ENCODE measurements at regions not wholly inside any gene's neighbourhood (a gene's known extent, or its start where the extent isn't known, plus 50 kb on each side); places are given as distances from the start of the nearest gene placed in this dataset.
A peak's percentile ranks its signal among the peaks of the same experiment; 100 is the strongest.

- DNase-seq (ENCODE audit: low read depth, low spot score): no peak
These were observed 251.7 kb downstream of the TRIB2 start for GRCh38 chr2:12968399-12968798.

GRCh38 chr2:12970861-12971260 is 254.1 kb downstream of the TRIB2 start:
- no peak for DNase-seq (ENCODE audit: low read depth, low spot score)

GRCh38 chr2:12971581-12972365 is 255.0 kb downstream of the TRIB2 start:
- DNase-seq (ENCODE audit: low read depth, low spot score): no peak

DNA sequence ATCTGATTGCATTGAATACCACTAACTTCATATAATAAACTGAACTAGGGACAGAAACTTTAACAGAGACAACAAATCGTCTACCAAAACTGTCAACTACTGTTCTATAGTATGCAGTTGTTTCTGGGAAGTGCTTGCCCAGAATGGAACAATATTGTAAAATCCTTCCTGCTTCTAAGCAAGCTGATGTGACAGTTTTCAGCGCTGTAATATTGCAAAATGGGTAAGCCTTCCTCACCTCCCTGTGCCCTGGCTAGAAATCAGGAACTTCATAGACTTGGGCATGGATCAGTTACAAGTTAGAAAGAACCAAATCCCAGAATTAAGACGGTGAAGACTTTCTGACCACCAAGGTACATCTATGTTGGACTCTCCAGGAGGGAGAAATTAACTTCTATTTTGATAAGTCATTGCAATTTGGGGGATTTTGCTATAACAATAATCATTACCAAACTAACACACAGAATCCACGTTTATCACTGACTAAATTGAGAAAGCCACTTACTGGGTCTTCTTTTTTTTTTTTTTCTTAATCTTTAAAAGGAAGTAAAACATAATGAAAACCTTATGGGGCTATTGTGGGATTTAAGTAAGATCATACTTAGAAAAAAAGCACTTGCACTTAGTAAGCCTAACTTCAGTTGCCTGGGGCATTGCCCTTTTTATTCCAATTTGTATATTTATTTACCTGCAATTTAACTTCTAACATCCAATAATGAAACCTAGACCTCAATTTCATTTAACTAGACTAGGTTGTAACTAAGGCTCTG is 261.5 kb downstream of the TRIB2 start:
- DNase-seq (ENCODE audit: low read depth, low spot score): no peak

DNA sequence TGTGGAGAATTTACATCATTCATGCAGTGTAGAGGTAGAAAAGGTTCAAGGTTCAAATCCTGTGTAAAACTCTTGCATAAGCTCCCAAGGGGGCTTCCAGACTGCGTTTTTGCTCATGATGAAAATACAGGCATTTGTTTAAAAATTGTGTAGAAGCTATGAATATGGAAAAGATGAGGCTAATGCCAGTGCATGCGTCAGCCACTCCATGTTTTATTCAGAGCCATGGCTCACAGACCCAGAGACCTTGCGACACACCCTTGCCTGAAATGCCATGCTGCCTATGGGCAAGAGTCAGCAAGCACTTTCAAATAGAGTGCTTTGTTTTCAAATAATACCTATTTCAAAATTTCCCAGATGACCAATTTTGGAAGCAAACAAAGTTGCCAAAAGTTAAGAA is 262.3 kb downstream of the TRIB2 start:
- DNase-seq (ENCODE audit: low read depth, low spot score): no peak

GRCh38 chr2:12980817-12981216 is 264.1 kb downstream of the TRIB2 start:
- no peak for DNase-seq (ENCODE audit: low read depth, low spot score)

GRCh38 chr2:12982149-12982584 is 265.4 kb downstream of the TRIB2 start:
- no peak for DNase-seq (ENCODE audit: low read depth, low spot score)

DNA sequence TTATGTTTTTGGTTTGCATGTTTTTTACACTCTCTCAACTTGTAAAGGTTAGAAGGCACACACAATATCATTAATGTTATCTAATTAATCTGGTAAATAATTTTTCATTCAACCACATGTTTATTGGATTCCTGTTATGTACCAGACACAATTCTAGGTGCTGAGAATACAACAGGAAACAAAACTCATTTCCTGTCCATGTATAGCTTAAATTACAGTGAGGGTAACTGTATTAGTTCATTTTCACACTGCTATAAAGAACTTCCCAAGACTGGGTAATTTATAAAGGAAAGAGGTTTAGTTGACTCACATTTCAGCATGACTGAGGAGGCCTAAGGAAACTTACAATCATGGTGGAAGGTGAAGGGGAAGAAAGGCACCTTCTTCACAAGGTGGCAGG is 270.5 kb downstream of the TRIB2 start:
- no peak for DNase-seq (ENCODE audit: low read depth, low spot score)

- DNase-seq (ENCODE audit: low read depth, low spot score): no peak
These were observed 271.5 kb downstream of the TRIB2 start for GRCh38 chr2:12988279-12988678.

GRCh38 chr2:12990523-12990922 is 273.8 kb downstream of the TRIB2 start:
- DNase-seq (ENCODE audit: low read depth, low spot score): no peak

- no peak for DNase-seq (ENCODE audit: low read depth, low spot score)
These were observed 281.9 kb downstream of the TRIB2 start for GRCh38 chr2:12998685-12999084.

DNA sequence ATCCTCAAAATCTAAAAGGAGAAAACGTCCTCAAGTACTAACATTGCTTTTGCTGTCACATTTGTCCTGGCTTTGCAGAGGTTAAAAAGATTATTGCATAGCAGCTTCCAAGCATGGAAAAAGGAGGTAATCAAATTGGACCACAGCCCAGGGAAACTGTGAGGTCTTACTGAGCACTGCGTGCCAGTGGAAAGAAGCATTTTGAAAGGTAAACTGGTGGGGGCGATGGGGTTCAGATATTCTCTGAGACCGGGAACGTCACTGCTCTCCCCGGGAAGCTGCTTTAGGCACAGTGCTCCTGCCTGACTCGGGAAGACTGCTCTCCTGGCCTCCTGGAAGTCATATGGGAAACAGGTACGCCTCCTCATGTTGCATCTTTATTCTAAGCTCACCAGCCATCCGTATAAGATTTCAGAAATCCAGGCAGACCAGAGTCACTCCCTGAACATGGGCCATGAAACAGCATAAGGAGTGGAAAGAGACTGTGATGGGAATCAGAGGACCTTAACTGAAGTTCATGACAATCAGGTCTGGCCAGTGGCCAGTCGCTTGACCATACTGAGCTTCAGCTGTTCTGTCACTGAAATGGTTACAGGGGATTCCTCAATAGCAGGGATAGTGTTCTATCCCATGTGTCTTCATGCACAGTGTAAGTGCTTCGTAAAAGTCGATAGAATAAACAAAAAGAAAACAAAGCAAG is 284.1 kb downstream of the TRIB2 start:
- no peak for DNase-seq (ENCODE audit: low read depth, low spot score)

DNA sequence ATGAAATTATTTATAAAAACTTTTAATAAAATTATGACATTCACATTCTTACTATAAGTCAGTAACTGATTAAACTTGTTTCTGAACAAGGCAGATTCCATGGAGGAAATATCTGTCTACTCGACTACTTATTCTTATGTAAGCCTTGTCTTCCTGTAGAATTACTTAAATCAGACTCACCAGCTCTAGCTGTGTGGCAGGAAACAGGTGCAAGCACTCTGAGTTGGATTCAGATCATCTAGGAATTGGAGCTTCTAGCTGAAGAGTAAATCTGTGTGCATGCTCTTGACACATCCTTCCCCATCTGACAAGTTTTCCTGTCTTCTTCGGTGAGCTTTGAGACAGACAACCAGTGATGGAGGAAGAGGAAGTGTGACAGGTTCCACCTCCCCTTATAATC is 284.7 kb downstream of the TRIB2 start:
- DNase-seq (ENCODE audit: low read depth, low spot score): no peak

GRCh38 chr2:13002536-13003331 is 286.0 kb downstream of the TRIB2 start:
- DNase-seq (ENCODE audit: low read depth, low spot score): no peak

GRCh38 chr2:13003500-13003899 is 286.8 kb downstream of the TRIB2 start:
- no peak for DNase-seq (ENCODE audit: low read depth, low spot score)

- DNase-seq (ENCODE audit: low read depth, low spot score): no peak
These were observed 288.3 kb downstream of the TRIB2 start for GRCh38 chr2:13005048-13005447.

GRCh38 chr2:13005761-13006335 is 289.1 kb downstream of the TRIB2 start:
- no peak for DNase-seq (ENCODE audit: low read depth, low spot score)

DNA sequence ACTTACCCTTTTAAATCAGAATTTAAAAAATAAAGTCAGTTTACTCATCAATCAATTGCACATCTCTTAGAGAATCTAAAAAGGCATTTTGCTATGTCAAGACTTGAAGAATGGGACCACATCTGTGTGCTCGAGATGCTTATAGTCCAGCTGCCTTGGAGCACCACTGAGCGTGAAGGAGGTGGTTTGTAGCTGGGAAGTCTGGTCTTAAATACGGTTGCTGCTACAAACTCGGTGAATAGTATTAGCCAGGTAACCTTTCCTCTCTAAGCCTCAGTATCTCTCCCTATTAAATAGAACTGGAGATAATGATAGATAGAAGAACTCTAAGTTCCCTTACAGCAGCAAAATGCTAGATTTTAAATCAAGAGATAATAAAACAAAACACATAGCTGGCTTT is 289.7 kb downstream of the TRIB2 start:
- no peak for DNase-seq (ENCODE audit: low read depth, low spot score)

DNA sequence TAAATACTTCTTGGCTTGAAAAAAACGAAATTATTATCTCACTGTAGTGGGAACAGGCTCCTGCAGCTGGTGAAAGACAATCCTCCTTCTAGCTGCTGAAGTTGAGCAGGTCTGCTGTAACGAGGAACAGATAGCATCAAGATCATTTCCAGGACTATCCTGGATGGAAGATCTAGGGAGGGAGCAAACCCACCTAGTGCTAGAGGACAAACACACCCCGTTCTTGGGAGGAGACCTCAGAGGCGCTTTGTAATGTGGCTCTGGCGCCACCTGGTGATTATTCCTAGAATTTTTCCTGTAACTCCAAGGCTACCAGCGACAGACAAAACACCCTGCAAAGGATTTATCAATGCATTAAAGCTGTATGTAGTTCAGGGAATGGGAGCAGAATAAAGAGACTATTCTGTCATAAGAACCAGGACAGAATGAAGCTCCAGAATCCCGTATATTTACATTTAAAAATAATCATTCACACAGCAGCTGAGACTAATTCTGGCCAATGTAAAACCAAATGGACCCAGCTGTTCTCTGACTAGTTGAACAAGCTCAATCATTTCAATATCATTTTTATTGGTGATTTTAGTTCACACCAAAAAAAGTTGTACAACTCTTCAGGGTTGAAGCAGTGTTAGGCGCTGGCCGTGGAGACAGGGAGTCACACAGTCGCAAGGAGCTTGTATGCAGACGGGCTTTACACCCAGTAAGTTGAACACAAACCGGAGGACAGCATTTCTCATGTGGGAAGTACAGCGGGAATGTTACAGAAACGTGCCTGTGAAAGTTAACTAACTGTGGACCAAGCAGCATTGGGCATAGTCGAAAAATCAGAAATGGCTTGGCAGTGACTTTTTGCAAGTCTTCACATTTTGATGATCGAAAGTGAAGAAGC is 290.3 kb downstream of the TRIB2 start:
- DNase-seq (ENCODE audit: low read depth, low spot score): peak; percentile 44

DNA sequence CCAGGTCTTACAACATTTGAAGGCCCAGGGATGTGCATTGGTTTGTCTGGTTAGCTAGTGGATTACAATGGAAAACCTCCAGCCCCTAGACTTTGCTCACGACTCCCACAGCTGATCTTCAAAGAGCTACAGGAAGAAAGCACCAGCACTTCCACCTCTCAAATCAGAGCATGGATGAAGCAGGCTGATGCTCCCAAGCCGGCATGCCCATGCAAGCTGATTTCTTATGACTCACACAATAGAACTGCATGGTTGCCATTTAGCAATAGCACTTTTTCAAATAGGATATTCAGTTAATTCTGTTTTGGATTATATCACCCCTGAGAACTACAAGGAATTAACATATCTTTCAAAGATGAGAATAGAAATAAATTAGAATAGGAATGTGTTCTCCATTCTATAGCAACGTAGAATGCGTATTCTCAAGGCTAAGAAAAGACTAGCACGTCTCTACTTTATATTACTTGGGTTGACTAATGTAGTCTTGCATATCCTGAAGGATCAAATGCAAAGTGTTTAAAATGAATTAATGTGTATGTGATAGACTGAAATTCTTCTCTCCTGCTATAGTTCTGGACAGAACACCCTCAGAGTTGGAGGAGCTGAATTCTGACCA is 292.4 kb downstream of the TRIB2 start:
- no peak for DNase-seq (ENCODE audit: low read depth, low spot score)

All from brain pericyte (primary cell).